ENCODE measurements at regions not wholly inside any gene's neighbourhood (a gene's known extent, or its start where the extent isn't known, plus 50 kb on each side); places are given as distances from the start of the nearest gene placed in this dataset.

DNA sequence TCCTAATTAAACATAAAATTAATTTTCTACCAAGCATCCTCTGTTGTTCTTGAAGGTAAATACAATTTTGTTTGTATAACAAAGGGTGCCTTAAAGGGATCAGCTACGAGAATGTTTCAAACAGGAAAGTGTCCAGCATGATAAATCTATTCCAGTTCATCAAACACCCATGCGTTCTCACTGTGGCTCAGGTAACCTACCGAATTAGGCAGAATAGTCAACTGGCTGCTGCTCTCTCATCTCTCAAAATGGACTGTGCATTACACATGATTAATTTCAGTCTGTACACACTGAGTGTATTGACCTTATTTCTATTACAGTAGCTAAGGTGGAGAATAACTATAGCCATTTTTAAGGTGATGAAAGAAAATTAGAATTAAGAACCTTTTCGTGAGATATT lies 127.5 kb upstream of the RMST start:
- DNase-seq = no peak

DNA sequence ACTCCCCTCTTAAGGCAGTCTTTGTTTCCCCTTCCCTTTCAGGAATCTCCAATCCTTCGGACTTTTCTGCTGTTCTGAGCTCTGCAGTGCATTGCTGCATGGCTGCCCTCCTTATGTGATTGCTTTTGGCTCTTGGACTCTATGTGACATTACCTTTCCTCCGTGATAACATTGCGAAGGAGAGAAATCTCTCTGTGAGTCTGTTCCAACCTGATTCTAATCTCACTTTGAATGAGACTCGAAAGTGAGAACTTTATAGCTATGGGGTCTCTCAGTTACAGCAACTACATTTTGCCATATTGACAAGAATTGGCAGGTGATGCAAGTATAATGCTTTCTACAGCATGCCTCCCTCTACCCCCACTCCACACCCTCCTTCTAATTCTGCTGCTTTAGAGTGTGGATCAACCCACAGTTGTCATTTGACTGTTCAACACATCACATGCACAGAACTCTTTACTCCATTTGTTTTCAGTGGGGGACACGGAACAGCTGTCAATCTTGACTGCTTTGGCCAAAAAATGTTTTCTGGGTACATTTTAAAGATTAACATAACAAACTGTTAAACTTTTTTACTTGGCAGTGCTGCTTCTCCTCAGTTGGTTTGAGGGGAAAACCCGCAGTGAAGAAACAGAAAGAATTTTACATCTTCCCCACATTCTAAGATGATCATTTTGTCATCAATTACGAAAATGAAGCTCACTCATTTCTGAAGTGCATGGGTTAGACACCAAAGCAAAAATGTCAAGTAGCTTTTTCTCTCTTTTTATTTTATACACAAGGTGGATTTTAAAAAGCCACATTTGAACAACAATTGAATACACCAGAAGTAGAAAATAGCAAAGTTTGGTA lies 125.5 kb upstream of the RMST start:
- DNase-seq = no peak

DNA sequence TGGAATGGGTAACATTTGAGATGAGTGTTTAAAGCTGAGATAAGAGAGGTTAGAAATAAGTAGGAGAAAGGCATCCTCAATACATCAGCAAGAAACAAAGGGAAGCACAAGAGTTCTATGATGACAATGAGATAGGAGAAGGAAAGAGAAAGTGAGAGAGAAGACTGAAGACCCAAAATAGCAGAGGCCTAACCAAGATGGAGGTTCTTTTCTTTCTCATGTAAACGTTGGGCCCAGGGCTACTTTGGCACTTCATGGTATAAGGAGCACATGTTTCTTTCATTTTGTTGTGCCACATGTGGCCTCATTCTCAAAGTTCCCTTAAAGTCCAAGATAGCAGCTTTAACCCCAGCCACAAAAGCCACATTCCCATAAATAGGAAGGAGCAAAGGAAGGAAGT lies 120.5 kb upstream of the RMST start:
- no peak for DNase-seq

DNA sequence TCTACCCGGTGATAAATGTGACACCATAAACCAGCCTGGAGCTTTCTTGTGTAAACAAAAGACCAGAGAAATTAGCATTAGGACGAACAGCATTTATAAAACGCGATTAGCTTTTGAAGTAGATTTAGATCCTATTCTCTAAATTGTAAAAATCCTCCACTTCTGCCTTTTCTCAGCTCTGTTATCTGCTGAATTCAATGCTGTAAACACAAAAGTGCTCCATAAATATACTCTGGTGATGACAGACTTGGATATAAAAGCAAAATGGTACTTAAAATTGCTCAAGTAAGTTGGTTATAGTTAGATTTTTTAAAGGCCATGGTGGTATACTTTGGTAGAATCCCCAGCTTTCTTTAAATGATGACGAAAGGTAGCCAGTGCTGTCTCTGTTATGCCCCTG lies 114.6 kb upstream of the RMST start:
- DNase-seq = no peak

DNA sequence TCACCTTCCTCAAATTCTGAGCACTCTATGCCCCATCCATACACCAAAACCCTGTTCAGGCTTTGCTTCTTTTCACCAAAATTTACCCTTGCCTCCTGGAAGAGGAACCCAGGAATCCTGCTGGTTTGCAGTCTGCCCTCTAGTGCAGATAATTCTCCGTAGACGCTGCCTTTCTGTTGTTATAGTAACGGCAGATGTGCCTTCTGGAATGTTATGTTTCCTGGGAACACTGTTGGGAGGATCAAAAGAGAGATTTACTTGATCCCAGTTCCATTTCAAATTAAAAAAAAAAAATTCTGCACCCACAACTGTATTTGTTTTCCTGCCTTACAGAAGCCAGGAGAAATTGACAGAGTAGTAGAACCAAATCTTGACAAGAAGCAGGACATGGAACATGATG lies 104.2 kb upstream of the RMST start:
- DNase-seq = no peak

DNA sequence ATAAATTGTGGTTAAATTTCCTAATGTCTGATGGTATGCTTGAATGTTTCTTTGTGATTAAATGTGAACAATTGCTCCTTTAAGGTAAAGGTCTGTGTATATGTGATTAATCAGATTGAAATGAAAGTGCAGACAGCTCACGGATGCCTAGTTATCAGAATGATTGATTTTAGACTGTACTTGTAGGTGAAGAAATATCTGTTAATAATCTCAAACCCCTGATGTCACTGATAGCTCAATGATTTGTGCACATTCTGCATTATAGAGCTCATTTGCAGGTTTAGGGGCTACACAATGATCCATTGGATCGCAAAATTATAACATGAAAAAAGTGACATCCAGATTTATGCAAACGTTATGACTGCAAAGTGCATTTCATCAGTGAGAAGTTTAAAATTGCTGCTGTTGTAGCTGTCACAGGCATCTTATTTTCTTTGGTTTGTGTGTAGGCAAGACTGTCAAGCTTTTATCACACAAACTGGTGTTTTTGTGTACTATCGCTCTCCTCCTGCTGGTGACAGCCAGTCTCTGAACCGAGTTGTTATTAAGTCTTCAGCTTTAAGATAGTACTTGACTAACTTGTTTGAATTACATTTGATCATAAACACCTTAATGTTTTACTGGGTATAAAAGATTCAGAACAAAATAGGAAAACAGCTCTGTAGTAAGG lies 103.4 kb upstream of the RMST start:
- no peak for DNase-seq

DNA sequence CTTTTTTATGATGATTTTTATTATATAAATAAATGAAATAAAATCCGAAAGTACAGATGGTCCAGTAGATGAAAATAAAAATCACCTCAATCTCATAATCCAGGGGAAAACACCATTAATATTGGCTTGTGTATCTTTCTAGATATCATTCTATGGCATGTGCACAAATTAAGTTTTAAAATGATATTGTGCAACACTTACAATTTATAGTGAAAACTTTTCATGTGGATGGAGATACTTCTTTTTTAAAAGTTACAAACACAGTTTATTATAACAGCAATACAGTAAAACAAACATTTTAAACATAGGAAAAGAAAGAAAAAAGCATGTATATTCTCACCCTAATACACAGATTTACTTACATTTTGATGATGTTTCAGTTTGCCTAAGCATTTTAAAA lies 98.9 kb upstream of the RMST start:
- DNase-seq = no peak

DNA sequence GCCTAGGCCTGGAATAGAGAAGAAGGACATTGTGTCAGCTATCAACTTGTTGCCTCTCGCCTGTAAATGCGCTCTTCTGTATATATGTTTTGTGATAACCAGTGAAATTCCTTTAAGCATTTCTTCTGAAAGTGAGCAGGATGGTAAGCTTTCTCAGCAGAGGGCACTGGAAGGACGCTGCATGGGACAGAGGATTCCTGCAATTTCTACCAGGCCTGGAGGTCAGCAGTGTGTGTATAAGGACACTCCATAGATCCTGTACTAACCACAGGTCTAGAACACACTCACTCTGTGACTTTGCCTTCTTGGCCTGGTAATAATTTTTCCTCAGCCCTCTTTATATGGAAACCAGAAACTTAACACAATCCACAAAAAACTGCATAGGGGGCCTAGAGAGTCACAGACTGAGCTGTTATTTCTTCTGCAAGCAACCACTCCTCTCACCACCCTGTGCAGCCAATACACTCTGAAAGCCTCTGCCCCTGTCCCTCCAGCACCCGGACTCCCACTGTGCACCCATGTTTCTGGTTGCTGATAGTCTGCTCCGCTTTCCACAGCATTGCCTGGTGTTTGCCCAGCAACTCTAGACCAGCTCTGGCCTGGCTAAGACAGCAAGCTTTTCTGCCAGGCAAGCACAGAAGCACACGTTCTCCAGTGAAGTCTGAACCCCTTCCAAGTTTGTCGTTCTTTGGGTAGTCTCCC lies 94.0 kb upstream of the RMST start:
- DNase-seq = no peak

DNA sequence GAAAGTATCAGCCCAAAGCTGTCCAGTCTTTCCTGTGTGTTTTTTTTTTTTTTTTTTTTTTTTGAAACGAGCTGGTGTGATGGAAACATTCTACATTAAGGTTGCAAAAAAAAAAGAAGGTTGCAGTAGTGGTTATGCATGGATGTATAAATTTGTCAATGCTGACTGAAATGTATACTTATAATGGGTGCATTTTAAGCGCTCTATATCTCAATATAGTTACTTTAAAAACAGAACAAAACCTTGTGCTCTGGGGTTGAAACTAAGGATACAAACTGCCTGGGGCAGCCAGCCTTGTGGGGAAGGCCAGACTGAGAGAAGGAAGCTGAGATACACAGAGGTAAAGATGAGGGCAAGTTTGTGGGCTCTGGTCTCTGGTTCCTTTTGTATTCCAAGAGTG lies 87.3 kb upstream of the RMST start:
- no peak for DNase-seq

DNA sequence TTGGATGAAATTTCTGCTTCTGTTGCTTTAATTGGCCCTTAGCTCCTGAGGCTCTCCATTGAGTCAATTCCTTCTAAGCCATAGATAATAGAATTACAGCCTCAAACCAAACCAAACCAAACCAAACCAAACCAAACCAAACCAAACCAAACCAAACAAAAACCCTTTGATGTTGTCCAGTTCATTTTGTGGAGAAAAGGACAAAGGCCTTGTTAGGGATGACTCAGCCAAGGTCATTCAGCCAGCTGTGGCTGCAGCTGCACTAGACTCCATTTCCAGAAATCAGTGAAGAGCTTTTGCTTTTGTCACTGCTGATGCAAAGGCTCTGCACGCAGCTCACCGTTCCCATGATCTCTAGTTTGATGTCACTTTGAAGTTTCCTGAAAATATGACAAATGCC lies 82.2 kb upstream of the RMST start:
- no peak for DNase-seq

DNA sequence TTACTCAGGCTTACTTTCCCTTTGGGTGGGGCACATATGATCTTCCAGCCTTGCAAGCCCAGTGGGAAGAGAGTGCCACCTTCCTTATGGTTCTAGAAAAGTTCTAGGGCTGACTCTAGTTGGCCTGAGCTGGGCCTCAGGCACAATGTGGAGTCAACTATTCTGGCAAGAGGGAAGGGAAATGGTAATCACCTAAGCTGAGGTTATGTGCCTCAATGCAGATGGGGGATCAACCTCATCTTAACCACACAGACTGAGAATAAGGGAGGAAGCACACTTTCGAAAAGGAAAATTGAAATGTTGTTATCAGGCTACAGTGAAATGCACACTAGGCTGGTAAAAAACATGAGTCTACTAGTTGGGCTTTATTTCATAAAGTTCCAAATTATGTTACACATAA lies 77.5 kb upstream of the RMST start:
- no peak for DNase-seq

DNA sequence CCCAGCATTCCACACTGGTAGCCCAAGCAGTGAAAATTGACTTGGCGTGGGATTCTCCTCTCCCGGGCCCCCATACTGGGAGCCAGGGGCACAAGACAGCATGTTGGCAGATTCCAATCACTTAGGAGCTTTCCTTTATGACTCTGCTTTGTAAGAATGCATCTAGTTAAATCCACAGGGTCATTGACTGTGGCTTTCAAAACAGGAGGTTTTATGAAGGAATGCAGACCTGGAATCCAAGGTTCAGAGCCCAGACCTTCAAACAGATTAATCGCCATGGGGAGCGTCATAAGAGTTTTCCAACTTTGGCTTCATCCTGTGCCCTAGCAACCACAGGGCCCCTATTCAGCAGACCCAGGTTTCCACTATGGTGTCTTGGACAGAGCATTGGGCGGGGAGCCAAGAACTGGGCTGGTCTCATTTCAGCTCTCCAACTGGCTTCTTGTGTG lies 76.4 kb upstream of the RMST start:
- peak; percentile 28 for DNase-seq

DNA sequence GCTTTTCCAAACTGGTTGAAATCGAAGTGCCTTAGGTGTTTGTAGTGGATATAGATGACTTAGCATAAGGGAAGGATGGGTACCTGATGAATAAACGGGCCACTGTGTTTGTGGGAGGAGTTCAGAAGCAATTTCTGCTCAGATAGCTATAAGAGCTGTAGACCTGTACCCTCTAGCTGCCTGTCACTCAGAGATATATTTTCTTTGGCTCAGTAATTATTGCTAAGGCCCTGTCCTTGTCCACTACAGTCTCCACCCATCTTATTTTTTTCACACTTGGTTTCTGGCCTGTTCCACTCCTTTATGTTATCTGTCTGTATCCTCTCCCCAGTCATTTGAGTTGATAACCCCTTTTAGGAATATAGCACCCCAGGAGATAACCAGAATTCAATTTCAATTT lies 74.8 kb upstream of the RMST start:
- no peak for DNase-seq

DNA sequence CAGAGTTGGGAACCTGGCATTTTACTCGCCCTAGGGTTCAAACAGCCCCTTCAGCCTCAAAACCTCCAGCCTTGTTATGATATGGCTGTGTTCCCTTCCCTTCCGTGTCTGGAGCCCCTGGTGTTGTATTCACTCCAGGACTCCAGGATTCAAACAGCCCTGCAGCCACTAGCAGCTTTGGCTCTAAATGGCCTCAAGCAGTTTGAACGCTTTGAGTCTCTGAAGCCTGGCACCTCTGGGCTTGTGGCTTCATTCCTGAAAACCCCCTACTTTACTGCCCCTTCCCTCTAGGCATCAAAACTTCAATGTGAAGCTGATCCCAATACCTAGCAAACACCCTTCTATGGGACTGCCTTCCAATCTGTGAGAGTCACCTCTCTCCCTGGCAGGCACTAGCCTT lies 67.9 kb upstream of the RMST start:
- DNase-seq = no peak

DNA sequence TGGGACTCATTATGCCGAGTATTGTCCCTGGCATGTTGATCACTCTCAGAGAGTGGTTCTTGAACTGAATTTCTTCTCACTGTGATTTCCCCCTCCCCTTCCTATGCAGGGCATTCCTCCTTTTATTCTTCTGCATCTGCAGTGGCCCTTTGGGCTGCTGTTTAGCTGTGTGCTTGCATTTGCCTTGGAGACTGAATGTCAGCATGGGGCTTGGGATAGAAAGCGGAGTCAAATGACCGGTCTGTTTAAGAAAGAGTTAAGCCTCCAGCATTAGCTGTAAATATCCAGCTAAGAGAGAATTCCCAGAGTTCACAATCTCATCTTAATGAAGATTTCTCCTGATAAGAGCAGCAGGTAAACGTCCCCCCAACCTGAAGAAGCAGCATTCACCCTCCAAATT lies 65.6 kb upstream of the RMST start:
- no peak for DNase-seq

DNA sequence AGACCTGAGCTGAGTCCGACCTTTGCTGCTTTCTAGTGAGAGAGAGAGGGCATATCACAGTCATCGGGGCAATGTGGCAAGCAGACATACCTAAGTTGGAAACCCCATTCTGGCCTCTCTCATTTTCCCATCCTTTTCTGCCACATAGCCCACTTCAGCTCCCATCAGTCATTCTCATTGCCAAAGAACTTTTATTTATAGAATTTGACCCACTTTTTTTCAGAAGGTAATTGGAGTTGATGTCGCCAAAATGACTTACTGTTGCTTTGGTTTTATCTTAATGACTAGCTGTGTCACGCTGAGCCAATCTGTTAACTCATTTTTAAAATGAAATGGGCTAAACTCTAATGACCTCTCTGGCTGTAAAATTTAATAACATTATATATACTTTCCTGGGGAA lies 63.9 kb upstream of the RMST start:
- no peak for DNase-seq

DNA sequence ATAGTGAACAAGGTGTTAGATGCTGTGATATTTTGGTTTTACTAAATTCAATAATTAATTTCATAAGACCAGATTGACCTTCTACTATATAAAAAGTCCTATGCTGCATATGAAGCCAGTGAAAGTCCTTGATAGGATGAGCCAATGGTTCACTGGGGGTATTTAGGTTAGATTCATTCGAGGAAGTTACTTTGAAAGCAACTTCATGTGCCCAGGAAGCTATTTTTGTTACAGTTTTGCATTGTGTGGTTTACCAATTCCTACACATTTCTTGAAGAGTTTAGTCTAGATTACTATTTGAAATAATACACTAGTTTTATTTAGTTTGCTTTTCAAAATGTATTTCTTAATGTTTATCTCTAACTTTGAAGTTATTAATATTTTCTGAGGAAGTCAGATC lies 58.5 kb upstream of the RMST start:
- DNase-seq = no peak

DNA sequence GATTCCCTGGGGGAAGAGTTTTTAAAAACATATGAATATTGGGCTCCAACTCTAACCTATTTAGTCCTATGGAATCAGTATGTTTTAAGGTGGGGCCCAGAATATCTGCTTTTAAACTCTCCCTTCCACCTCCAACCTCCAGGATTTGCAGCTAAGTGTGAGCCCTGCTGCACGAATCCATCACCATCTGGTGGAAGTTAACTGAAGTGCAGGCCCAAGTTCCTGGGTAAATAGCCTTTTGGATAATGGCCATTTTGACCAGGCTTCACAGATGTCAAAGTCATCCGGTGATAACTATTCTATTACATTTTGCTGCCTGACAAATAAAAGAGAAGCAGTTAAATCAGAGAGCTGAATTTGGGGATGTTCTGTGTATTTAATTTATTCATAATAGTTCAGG lies 58.1 kb upstream of the RMST start:
- no peak for DNase-seq

DNA sequence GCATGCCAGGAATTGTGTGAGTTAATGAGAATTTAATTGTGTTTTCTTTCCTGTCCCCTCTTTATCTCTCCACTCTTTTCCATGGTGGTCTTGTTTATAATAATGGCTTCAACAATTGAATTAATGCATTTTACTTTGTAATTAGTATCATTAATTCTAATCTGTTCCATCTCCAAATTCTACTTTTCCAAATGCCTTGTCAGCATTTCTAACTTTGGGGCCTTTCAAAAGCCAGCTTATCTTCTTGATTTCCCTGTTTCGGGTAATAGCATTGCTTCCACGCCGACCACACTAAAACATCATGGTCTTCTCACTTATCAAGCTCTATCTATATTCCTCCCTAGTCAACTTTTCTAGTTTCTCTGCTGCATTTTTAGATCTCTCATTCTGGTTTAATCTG lies 54.2 kb upstream of the RMST start:
- DNase-seq = no peak

DNA sequence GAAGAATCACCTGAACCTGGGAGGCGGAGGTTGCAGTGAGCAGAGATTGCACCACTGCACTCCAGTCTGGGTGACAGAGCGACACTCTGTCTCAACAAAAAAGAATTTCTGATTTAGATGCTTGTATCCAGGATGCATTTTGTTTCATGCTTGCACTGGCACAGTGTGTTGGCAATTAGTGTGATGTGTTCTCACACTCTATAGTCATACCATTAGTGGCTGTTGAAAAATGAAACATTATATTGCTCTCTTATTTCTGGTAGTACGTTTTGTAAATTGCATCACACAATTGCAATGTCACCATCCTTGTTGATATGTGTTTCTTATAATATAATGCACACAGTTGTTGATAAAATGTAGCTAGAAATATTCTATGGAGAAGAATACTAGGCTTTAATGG lies 51.3 kb upstream of the RMST start:
- DNase-seq = no peak
